IMR-90 (cell line): ENCODE measurements at regions not wholly inside any gene's neighbourhood (a gene's known extent, or its start where the extent isn't known, plus 50 kb on each side); places are given as distances from the start of the nearest gene placed in this dataset.

Experiments used
- ATAC-seq: fragments of 200-7000 bp; cut with Tn5 transposase; 2 replicates; pipeline ENCODE4 v1.9.1; 2020; ENCODE audit warnings: low read depth, mild to moderate bottlenecking, moderate library complexity
- BruUV-seq: library from RNA; stranded (reverse); fragments of 400-500 nt; replicated peaks from 2 replicates; lab custom pipeline; 2021; lab: Mats Ljungman, UMichigan
- CTCF ChIA-PET: fragments of 300-600 bp; formaldehyde crosslinking; extraction: SDS; loops from one replicate; lab custom pipeline; 2021; ENCODE audit warnings: antibody characterized with exemption; lab: Yijun Ruan, JAX
- POLR2A ChIA-PET: fragments of 300-600 bp; sonication (Branson Sonifier 250); formaldehyde crosslinking; loops from one replicate; lab custom pipeline; 2022; ENCODE audit warnings: antibody characterized with exemption; ENCODE audit not compliant: unreplicated experiment; lab: Charles Lee
- DNase-seq: peaks from one replicate; pipeline ENCODE4 v3.0.0; 2013
- H2AFZ ChIP-seq: replicated peaks from 2 replicates; pipeline ENCODE3; 2013; ENCODE audit warnings: low read length, mild to moderate bottlenecking; ENCODE audit not compliant: poor library complexity
- H2AK5ac ChIP-seq: 2 replicates; pipeline ENCODE4 v1.6.1; 2013; ENCODE audit warnings: low read depth, low read length, inconsistent platforms
- H2AK9ac ChIP-seq: replicated peaks from 2 replicates; pipeline ENCODE3; 2013; ENCODE audit warnings: mild to moderate bottlenecking, low read depth, low read length, moderate library complexity; ENCODE audit not compliant: poor library complexity
- H2BK120ac ChIP-seq: 2 replicates; pipeline ENCODE4 v1.6.1; 2013; ENCODE audit warnings: low read depth, low read length, inconsistent platforms
- H2BK15ac ChIP-seq: 3 replicates; pipeline ENCODE4 v1.6.1; 2013; ENCODE audit warnings: low read depth, low read length, inconsistent platforms
- H2BK20ac ChIP-seq: 2 replicates; pipeline ENCODE4 v1.6.1; 2013; ENCODE audit warnings: low read depth, mild to moderate bottlenecking, inconsistent platforms, low read length, moderate library complexity
- H2BK5ac ChIP-seq: 2 replicates; pipeline ENCODE4 v1.6.1; 2013; ENCODE audit warnings: mild to moderate bottlenecking, low read depth, low read length, inconsistent platforms; ENCODE audit not compliant: poor library complexity, severe bottlenecking
- H3K14ac ChIP-seq: replicated peaks from 2 replicates; pipeline ENCODE4 v1.6.1; 2013; ENCODE audit warnings: low read depth, low read length, inconsistent platforms
- H3K18ac ChIP-seq: 2 replicates; pipeline ENCODE4 v1.6.1; 2013; ENCODE audit warnings: low read depth, low read length, control low read depth
- H3K23ac ChIP-seq: 2 replicates; pipeline ENCODE4 v1.6.1; 2013; ENCODE audit warnings: low read depth, low read length, inconsistent platforms
- H3K27ac ChIP-seq: 2 replicates; pipeline ENCODE4 v1.5.1; 2013; ENCODE audit warnings: mild to moderate bottlenecking, control low read depth, low read length; ENCODE audit not compliant: insufficient read depth
- H3K27me3 ChIP-seq: 2 replicates; pipeline ENCODE4 v1.6.1; 2013; ENCODE audit warnings: low read length; ENCODE audit not compliant: control insufficient read depth, insufficient read depth
- H3K36me3 ChIP-seq: 2 replicates; pipeline ENCODE4 v1.6.1; 2013; ENCODE audit warnings: low read length, mixed read lengths; ENCODE audit not compliant: control insufficient read depth, insufficient read depth
- H3K4ac ChIP-seq: 2 replicates; pipeline ENCODE4 v1.6.1; 2013; ENCODE audit warnings: low read depth, low read length, inconsistent platforms
- H3K4me1 ChIP-seq: 2 replicates; pipeline ENCODE4 v1.6.1; 2013; ENCODE audit warnings: low read length, mixed read lengths; ENCODE audit not compliant: control insufficient read depth, insufficient read depth
- H3K4me2 ChIP-seq: 2 replicates; pipeline ENCODE4 v1.6.1; 2013; ENCODE audit warnings: low read depth, mild to moderate bottlenecking, control low read depth, low read length, moderate library complexity
- H3K4me3 ChIP-seq: 2 replicates; pipeline ENCODE4 v1.5.1; 2013; ENCODE audit warnings: low read depth, mild to moderate bottlenecking, control low read depth, low read length, moderate library complexity; ENCODE audit not compliant: insufficient read depth
- H3K56ac ChIP-seq: 2 replicates; pipeline ENCODE4 v1.6.1; 2013; ENCODE audit warnings: low read length, inconsistent platforms; ENCODE audit not compliant: insufficient read depth; ENCODE audit errors: extremely low read depth
- H3K79me1 ChIP-seq, 2 experiments: 2 replicates each; pipeline ENCODE4 v1.6.1; 2013; ENCODE audit warnings: low read length in 2 of 2, inconsistent platforms in 1 of 2, low read depth in 1 of 2
- H3K9ac ChIP-seq: 2 replicates; pipeline ENCODE4 v1.6.1; 2013; ENCODE audit warnings: low read depth, low read length, control low read depth
- H3K9me1 ChIP-seq: 2 replicates; pipeline ENCODE4 v1.6.1; 2013; ENCODE audit warnings: low read length, inconsistent platforms; ENCODE audit not compliant: insufficient read depth
- H3K9me3 ChIP-seq: 2 replicates; pipeline ENCODE4 v1.6.1; 2013; ENCODE audit warnings: low read length; ENCODE audit not compliant: control insufficient read depth, insufficient read depth
- H4K20me1 ChIP-seq: 2 replicates; pipeline ENCODE4 v1.6.1; 2013; ENCODE audit warnings: low read length, inconsistent platforms; ENCODE audit not compliant: insufficient read depth
- H4K5ac ChIP-seq: 2 replicates; pipeline ENCODE4 v1.6.1; 2013; ENCODE audit warnings: mild to moderate bottlenecking, low read depth, low read length, control low read depth
- H4K8ac ChIP-seq, 2 experiments: 2 replicates each; pipeline ENCODE4 v1.6.1; 2013; ENCODE audit warnings: low read depth in 2 of 2, low read length in 2 of 2, control low read depth in 1 of 2, inconsistent platforms in 1 of 2
- H4K91ac ChIP-seq: 2 replicates; pipeline ENCODE4 v1.6.1; 2013; ENCODE audit warnings: low read depth, low read length, inconsistent platforms; ENCODE audit not compliant: insufficient read depth
- BHLHE40 ChIP-seq: fragments of 150-350 bp; IDR thresholded peaks from 2 replicates; pipeline ENCODE4 v1.6.1; 2016; ENCODE audit warnings: mild to moderate bottlenecking, low read depth, low read length
- CEBPB ChIP-seq: IDR thresholded peaks from 2 replicates; pipeline ENCODE4 v1.6.1; 2012; ENCODE audit warnings: low read depth, low read length, improper control_type of control experiment
- CHD1 ChIP-seq: IDR thresholded peaks from 2 replicates; pipeline ENCODE4 v1.6.1; 2012; ENCODE audit warnings: low read depth, low read length, improper control_type of control experiment
- FOS ChIP-seq: fragments of 150-350 bp; IDR thresholded peaks from 2 replicates; pipeline ENCODE4 v1.6.1; 2016; ENCODE audit warnings: low read depth, low read length
- MAFK ChIP-seq: IDR thresholded peaks from 2 replicates; pipeline ENCODE4 v1.6.1; 2012; ENCODE audit warnings: low read depth, low read length, improper control_type of control experiment
- MAZ ChIP-seq: IDR thresholded peaks from 2 replicates; pipeline ENCODE4 v1.6.1; 2012; ENCODE audit warnings: low read depth, mild to moderate bottlenecking, low read length, improper control_type of control experiment, moderate library complexity, borderline replicate concordance
- MXI1 ChIP-seq: IDR thresholded peaks from 2 replicates; pipeline ENCODE4 v1.6.1; 2012; ENCODE audit warnings: low read depth, mild to moderate bottlenecking, low read length, moderate library complexity, borderline replicate concordance
- NFE2L2 ChIP-seq: fragments of 150-350 bp; IDR thresholded peaks from 2 replicates; pipeline ENCODE4 v1.6.1; 2016; ENCODE audit warnings: low read depth, mild to moderate bottlenecking, low read length
- POLR2A ChIP-seq: IDR thresholded peaks from 2 replicates; pipeline ENCODE4 v1.6.1; 2012; ENCODE audit warnings: mild to moderate bottlenecking, low read depth, low read length
- RAD21 ChIP-seq: IDR thresholded peaks from 2 replicates; pipeline ENCODE4 v1.6.1; 2012; ENCODE audit warnings: low read length, improper control_type of control experiment
- RCOR1 ChIP-seq: IDR thresholded peaks from 2 replicates; pipeline ENCODE4 v1.6.1; 2012; ENCODE audit warnings: mild to moderate bottlenecking, low read length, improper control_type of control experiment; ENCODE audit not compliant: insufficient replicate concordance
- RFX5 ChIP-seq: IDR thresholded peaks from 2 replicates; pipeline ENCODE4 v1.8.0; 2012; ENCODE audit warnings: low read depth, mild to moderate bottlenecking, low read length, moderate library complexity
- SMC3 ChIP-seq: fragments of 150-350 bp; IDR thresholded peaks from 2 replicates; pipeline ENCODE4 v1.6.1; 2016; ENCODE audit warnings: low read depth, mild to moderate bottlenecking, antibody characterized with exemption, low read length, moderate library complexity
- WGBS, 2 experiments: methylation state at CpG; one replicate each; pipeline versions ENCODE4 v1.1.5 to v1.1.7; 2013; ENCODE audit warnings: missing lambda C conversion rate in 2 of 2; ENCODE audit not compliant: insufficient read length in 1 of 2; ENCODE audit errors: extremely low coverage in 2 of 2; 5-methylcytosine and 5-hydroxymethylcytosine counted together
- dilution Hi-C: fragments of 300-500 bp; cut with HindIII; formaldehyde crosslinking; loops from one replicate; pipeline ENCODE4 v1.14.3; 2018; ENCODE audit warnings: low sequenced_read_pairs; ENCODE audit not compliant: unreplicated experiment
- in situ Hi-C: fragments of 300-500 bp; cut with MboI; formaldehyde crosslinking; loops from 3 replicates; pipeline ENCODE4 v1.14.3; 2019; ENCODE audit warnings: low sequenced_read_pairs, inconsistent platforms, mixed read lengths
- intact Hi-C: fragments of 100-400 bp; cut with micrococcal nuclease; formaldehyde crosslinking; loops from 2 replicates; pipeline ENCODE4 v1.10.0; 2022
- TF ChIP-seq, protein P1 (sequence below): fragments of 150-350 bp; IDR thresholded peaks from 2 replicates; pipeline ENCODE4 v1.6.1; 2017; ENCODE audit warnings: mild to moderate bottlenecking, antibody characterized with exemption, low read length, low read depth
- TF ChIP-seq, protein P2 (sequence below): conservative IDR thresholded peaks from 2 replicates; pipeline ENCODE4 v1.5.1; 2012; ENCODE audit warnings: mild to moderate bottlenecking, low read depth, low read length, improper control_type of control experiment
- TF ChIP-seq, protein P3 (sequence below): fragments of 150-350 bp; IDR thresholded peaks from 2 replicates; pipeline ENCODE4 v1.6.1; 2016; ENCODE audit warnings: low read depth, mild to moderate bottlenecking, low read length, moderate library complexity, borderline replicate concordance

DNA sequence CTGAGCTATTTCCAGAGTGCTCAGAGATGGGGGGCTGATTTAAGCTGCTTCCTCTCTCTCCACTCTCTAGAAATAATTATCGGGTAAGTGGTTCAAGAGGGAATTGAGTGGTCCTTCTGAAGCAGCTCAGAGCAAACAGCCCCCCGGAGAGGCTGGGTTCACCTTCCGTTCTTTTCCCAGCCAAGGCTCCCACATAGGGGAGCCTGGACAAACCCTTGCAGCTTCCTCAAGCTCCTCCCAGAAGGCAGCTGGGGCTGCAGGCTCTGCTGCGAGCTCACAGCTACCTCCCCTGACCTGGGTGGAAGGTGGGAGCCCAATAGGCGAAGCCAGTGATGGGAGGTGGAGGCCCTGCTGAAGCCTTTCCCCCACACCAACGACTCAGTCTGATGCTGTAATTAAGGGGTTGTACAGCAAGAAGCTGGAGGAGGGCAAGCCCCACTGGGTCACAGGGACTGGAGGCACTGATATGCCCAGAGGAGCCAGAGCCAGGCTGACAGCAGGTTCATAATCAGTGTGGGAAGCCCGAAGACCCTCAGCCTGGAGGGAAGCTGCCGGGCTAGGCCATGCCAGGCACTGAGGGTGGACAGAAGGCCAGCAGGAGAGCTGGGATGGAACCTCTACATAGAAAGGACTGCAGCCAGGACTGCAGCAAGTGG is 52.4 kb downstream of the ARL6IP4 start:
- Histone ChIP-seq H2BK120ac (no peak overlapping the region), H4K20me1 (0 out of 2 replicates have a peak, but pooled peaks cover 5% of the 10 kb centered on the region), H3K4me2 (no peak overlapping the region)

More for the DNA sequence above, 52.4 kb downstream of the ARL6IP4 start:
- H4K91ac ChIP-seq, result no peak overlapping the region
- H4K8ac ChIP-seq, result no peak overlapping the region
- no peak overlapping the region for H2BK20ac ChIP-seq
- CTCF ChIA-PET, result no interaction called here
- no peak overlapping the region for H2BK15ac ChIP-seq
- H3K56ac ChIP-seq, result no peak overlapping the region
- BruUV-seq, result no TSS peak
- no peak overlapping the region for H3K4me3 ChIP-seq
- H3K79me1 ChIP-seq, result peaks cover 0 to 4% of the 10 kb centered on the region in 2 experiments; a peak in 1 of 4 replicates
- H3K23ac ChIP-seq, result no peak overlapping the region
- DNase-seq (no peak), ATAC-seq (no peak)
- H2BK5ac ChIP-seq, result no peak overlapping the region
- H3K9me1 ChIP-seq, result peaks cover 13% of the 10 kb centered on the region
- POLR2A ChIA-PET, result no interaction called here
- intact Hi-C loops, result no loop called here
- TF ChIP-seq FOS, result no peak
- TF ChIP-seq POLR2A, result no peak
- TF ChIP-seq, protein P1, sequence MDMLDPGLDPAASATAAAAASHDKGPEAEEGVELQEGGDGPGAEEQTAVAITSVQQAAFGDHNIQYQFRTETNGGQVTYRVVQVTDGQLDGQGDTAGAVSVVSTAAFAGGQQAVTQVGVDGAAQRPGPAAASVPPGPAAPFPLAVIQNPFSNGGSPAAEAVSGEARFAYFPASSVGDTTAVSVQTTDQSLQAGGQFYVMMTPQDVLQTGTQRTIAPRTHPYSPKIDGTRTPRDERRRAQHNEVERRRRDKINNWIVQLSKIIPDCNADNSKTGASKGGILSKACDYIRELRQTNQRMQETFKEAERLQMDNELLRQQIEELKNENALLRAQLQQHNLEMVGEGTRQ, result no peak
- no peak for TF ChIP-seq RAD21
- TF ChIP-seq, protein P2, sequence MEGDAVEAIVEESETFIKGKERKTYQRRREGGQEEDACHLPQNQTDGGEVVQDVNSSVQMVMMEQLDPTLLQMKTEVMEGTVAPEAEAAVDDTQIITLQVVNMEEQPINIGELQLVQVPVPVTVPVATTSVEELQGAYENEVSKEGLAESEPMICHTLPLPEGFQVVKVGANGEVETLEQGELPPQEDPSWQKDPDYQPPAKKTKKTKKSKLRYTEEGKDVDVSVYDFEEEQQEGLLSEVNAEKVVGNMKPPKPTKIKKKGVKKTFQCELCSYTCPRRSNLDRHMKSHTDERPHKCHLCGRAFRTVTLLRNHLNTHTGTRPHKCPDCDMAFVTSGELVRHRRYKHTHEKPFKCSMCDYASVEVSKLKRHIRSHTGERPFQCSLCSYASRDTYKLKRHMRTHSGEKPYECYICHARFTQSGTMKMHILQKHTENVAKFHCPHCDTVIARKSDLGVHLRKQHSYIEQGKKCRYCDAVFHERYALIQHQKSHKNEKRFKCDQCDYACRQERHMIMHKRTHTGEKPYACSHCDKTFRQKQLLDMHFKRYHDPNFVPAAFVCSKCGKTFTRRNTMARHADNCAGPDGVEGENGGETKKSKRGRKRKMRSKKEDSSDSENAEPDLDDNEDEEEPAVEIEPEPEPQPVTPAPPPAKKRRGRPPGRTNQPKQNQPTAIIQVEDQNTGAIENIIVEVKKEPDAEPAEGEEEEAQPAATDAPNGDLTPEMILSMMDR, result no peak
- no peak for TF ChIP-seq RCOR1
- TF ChIP-seq, protein P3, sequence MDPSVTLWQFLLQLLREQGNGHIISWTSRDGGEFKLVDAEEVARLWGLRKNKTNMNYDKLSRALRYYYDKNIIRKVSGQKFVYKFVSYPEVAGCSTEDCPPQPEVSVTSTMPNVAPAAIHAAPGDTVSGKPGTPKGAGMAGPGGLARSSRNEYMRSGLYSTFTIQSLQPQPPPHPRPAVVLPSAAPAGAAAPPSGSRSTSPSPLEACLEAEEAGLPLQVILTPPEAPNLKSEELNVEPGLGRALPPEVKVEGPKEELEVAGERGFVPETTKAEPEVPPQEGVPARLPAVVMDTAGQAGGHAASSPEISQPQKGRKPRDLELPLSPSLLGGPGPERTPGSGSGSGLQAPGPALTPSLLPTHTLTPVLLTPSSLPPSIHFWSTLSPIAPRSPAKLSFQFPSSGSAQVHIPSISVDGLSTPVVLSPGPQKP, result no peak
- TF ChIP-seq MXI1, result no peak
- no peak for TF ChIP-seq NFE2L2
- TF ChIP-seq MAFK, result no peak
- TF ChIP-seq CEBPB, result no peak
- no peak for TF ChIP-seq CHD1
- no peak for TF ChIP-seq MAZ
- TF ChIP-seq RFX5, result no peak
- TF ChIP-seq BHLHE40, result no peak
- no peak for TF ChIP-seq SMC3
- dilution Hi-C loops, result no loop called here
- no peak overlapping the region for H2AFZ ChIP-seq
- no peak overlapping the region for H4K5ac ChIP-seq
- H3K4me1 ChIP-seq, result 0 out of 2 replicates have a peak, but pooled peaks cover 1% of the 10 kb centered on the region
- H3K9ac ChIP-seq, result no peak overlapping the region
- H3K9me3 ChIP-seq, result no peaks in the 10 kb centered on the region
- peaks cover 21% of the 10 kb centered on the region for H3K36me3 ChIP-seq
- H3K27me3 ChIP-seq, result no peaks in the 10 kb centered on the region
- in situ Hi-C loops, result no loop called here
- H2AK5ac ChIP-seq, result no peak overlapping the region
- 80% methylated on average over 1 of the region's 8 CpGs; no CpG with 5 or more reads in 1 of the 2 experiments for WGBS, 2 experiments
- H2AK9ac ChIP-seq, result no peak overlapping the region
- H3K14ac ChIP-seq, result no peak overlapping the region
- H3K27ac ChIP-seq, result no peak overlapping the region
- H3K4ac ChIP-seq, result no peak overlapping the region
- H3K18ac ChIP-seq, result no peak overlapping the region
